GM23338 (cell line): ENCODE measurements at regions not wholly inside any gene's neighbourhood (a gene's known extent, or its start where the extent isn't known, plus 50 kb on each side); places are given as distances from the start of the nearest gene placed in this dataset.

Experiments
- ATAC-seq: fragments of 200-7000 bp; cut with Tn5 transposase; 3 replicates; pipeline ENCODE4 v1.9.1; 2020
- DNase-seq: peaks from one replicate; pipeline ENCODE4 v3.0.0-alpha.2; 2015; ENCODE audit warnings: low spot score
- H2AFZ ChIP-seq: fragments of 200-600 bp; sonication (generic); 2 replicates; pipeline ENCODE4 v1.8.0; 2016; ENCODE audit warnings: antibody characterized with exemption, mild to moderate bottlenecking, moderate library complexity
- H3F3A ChIP-seq: fragments of 200-600 bp; sonication (generic); replicated peaks from 2 replicates; pipeline ENCODE4 v1.8.0; 2017; ENCODE audit warnings: antibody characterized with exemption, mixed run types, low read depth
- H3K27ac ChIP-seq: fragments of 200-600 bp; sonication (generic); 2 replicates; pipeline ENCODE4 v1.6.1; 2016; ENCODE audit warnings: low read depth
- H3K27me3 ChIP-seq: fragments of 200-600 bp; sonication (generic); 2 replicates; pipeline ENCODE4 v1.8.0; 2016; ENCODE audit warnings: mild to moderate bottlenecking, mixed run types, moderate library complexity; ENCODE audit not compliant: insufficient read depth
- H3K36me3 ChIP-seq: fragments of 200-600 bp; sonication (generic); 2 replicates; pipeline ENCODE4 v1.8.0; 2016; ENCODE audit warnings: mild to moderate bottlenecking; ENCODE audit not compliant: insufficient read depth
- H3K4me1 ChIP-seq: fragments of 200-600 bp; sonication (generic); 2 replicates; pipeline ENCODE4 v1.8.0; 2016; ENCODE audit warnings: mild to moderate bottlenecking, moderate library complexity; ENCODE audit not compliant: insufficient read depth
- H3K4me2 ChIP-seq: fragments of 200-600 bp; sonication (generic); 2 replicates; pipeline ENCODE4 v1.7.1; 2017; ENCODE audit warnings: mixed run types
- H3K4me3 ChIP-seq: fragments of 200-600 bp; sonication (generic); 2 replicates; pipeline ENCODE4 v1.6.1; 2016; ENCODE audit warnings: mixed run types
- H3K79me2 ChIP-seq: fragments of 200-600 bp; sonication (generic); replicated peaks from 2 replicates; pipeline ENCODE4 v1.8.0; 2017; ENCODE audit warnings: mild to moderate bottlenecking; ENCODE audit not compliant: insufficient read depth
- H3K9me2 ChIP-seq: fragments of 200-600 bp; sonication (generic); 2 replicates; pipeline ENCODE4 v1.8.0; 2017; ENCODE audit not compliant: insufficient read depth
- H4K20me1 ChIP-seq: fragments of 200-600 bp; sonication (generic); replicated peaks from 2 replicates; pipeline ENCODE4 v1.8.0; 2017; ENCODE audit warnings: mild to moderate bottlenecking; ENCODE audit not compliant: insufficient read depth
- H3K27ac Mint-ChIP-seq: 2 replicates; pipeline ENCODE4 v1.8.0; 2020; ENCODE audit warnings: inconsistent platforms, mild to moderate bottlenecking, moderate library complexity, mixed read lengths
- H3K27me3 Mint-ChIP-seq: 3 replicates; pipeline ENCODE4 v1.8.0; 2022; ENCODE audit warnings: low read depth, mild to moderate bottlenecking, moderate library complexity, mixed read lengths, inconsistent platforms; ENCODE audit not compliant: insufficient read depth, poor library complexity
- H3K36me3 Mint-ChIP-seq: 3 replicates; pipeline ENCODE4 v1.8.0; 2021; ENCODE audit warnings: low read depth, mild to moderate bottlenecking, inconsistent platforms, moderate library complexity, mixed read lengths
- H3K4me1 Mint-ChIP-seq: 3 replicates; pipeline ENCODE4 v1.8.0; 2020; ENCODE audit warnings: mild to moderate bottlenecking, inconsistent platforms, mixed read lengths
- H3K4me3 Mint-ChIP-seq: 3 replicates; pipeline ENCODE4 v1.8.0; 2021; ENCODE audit warnings: moderate library complexity, mild to moderate bottlenecking, inconsistent platforms, mixed read lengths
- H3K9me3 Mint-ChIP-seq: 3 replicates; pipeline ENCODE4 v1.8.0; 2020; ENCODE audit warnings: moderate library complexity, mild to moderate bottlenecking, inconsistent platforms, mixed read lengths
- CREB1 ChIP-seq: fragments of 250-450 bp; sonication (Bioruptor Pico); IDR thresholded peaks from 2 replicates; pipeline ENCODE4 v1.5.0; 2020; ENCODE audit warnings: low read depth, mild to moderate bottlenecking, moderate library complexity
- ETS1 ChIP-seq: IDR thresholded peaks from 2 replicates; pipeline ENCODE4 v1.6.1; 2016; ENCODE audit warnings: antibody characterized with exemption
- EZH2phosphoT487 ChIP-seq: fragments of 200-600 bp; sonication (generic); IDR thresholded peaks from one replicate; pipeline ENCODE4 v1.8.1; 2018; ENCODE audit warnings: antibody characterized with exemption; ENCODE audit not compliant: unreplicated experiment
- JUNB ChIP-seq: IDR thresholded peaks from one replicate; pipeline ENCODE4 v1.6.1; 2016; ENCODE audit warnings: antibody characterized with exemption; ENCODE audit not compliant: unreplicated experiment
- NANOG ChIP-seq: IDR thresholded peaks from 2 replicates; pipeline ENCODE4 v1.6.1; 2016; ENCODE audit warnings: antibody characterized with exemption, borderline replicate concordance
- STAT1 ChIP-seq: IDR thresholded peaks from one replicate; pipeline ENCODE4 v1.6.1; 2016; ENCODE audit warnings: antibody characterized with exemption; ENCODE audit not compliant: unreplicated experiment
- ZNF114 ChIP-seq: fragments of 250-450 bp; sonication (Bioruptor Pico); IDR thresholded peaks from 2 replicates; pipeline ENCODE4 v1.5.0; 2020; ENCODE audit warnings: mild to moderate bottlenecking, moderate library complexity
- TF ChIP-seq, protein P1 (sequence below): fragments of 250-450 bp; sonication (Bioruptor Pico); IDR thresholded peaks from 2 replicates; pipeline ENCODE4 v1.5.0; 2020; ENCODE audit warnings: mild to moderate bottlenecking, moderate library complexity
- TF ChIP-seq, protein P2 (sequence below), 2 experiments: fragments of 200-600 bp in 1 of 2; sonication (generic) in 1 of 2; conservative IDR thresholded peaks; 2 replicates each; pipeline versions ENCODE4 v1.5.1 to v1.6.1; 2016 to 2017; ENCODE audit warnings: antibody characterized with exemption in 2 of 2, low read depth in 2 of 2, mild to moderate bottlenecking in 2 of 2, moderate library complexity in 1 of 2

GRCh38 chr1:222335586-222335985 lies 212.3 kb downstream of the HHIPL2 start:
- H3K4me3 ChIP-seq = no peak overlapping the region
- H2AFZ ChIP-seq = no peak overlapping the region
- Mint-ChIP-seq H3K27ac (no peak overlapping the region), H3K9me3 (no peaks in the 10 kb centered on the region), H3K27me3 (no peaks in the 10 kb centered on the region), H3K4me3 (no peak overlapping the region), H3K4me1 (peaks cover 3% of the 10 kb centered on the region; the same call in 2 of the 3 replicates), H3K36me3 (no peaks in the 10 kb centered on the region)
- no peaks in the 10 kb centered on the region for H3F3A ChIP-seq
- no peak overlapping the region for H3K4me2 ChIP-seq
- 0 out of 2 replicates have a peak, but pooled peaks cover 11% of the 10 kb centered on the region for H3K9me2 ChIP-seq
- TF ChIP-seq JUNB = no peak
- TF ChIP-seq STAT1 = no peak
- H3K4me1 ChIP-seq = no peaks in the 10 kb centered on the region
- no peaks in the 10 kb centered on the region; the same call in 1 of the 2 replicates for H3K36me3 ChIP-seq
- DNase-seq (no peak), ATAC-seq (no peak)
- no peaks in the 10 kb centered on the region for H4K20me1 ChIP-seq
- no peaks in the 10 kb centered on the region for H3K27me3 ChIP-seq
- H3K27ac ChIP-seq = no peak overlapping the region
- H3K79me2 ChIP-seq = no peaks in the 10 kb centered on the region

- peaks cover 3% of the 10 kb centered on the region; the same call in 2 of the 3 replicates for H3K4me1 Mint-ChIP-seq
- Histone ChIP-seq H4K20me1 (no peaks in the 10 kb centered on the region), H3F3A (no peaks in the 10 kb centered on the region), H3K27me3 (no peaks in the 10 kb centered on the region), H3K4me2 (no peak overlapping the region), H2AFZ (no peak overlapping the region), H3K27ac (no peak overlapping the region), H3K4me3 (no peak overlapping the region), H3K4me1 (no peaks in the 10 kb centered on the region), H3K36me3 (no peaks in the 10 kb centered on the region; the same call in 1 of the 2 replicates), H3K9me2 (0 out of 2 replicates have a peak, but pooled peaks cover 11% of the 10 kb centered on the region), H3K79me2 (no peaks in the 10 kb centered on the region)
- no peak for ATAC-seq
- H3K9me3 Mint-ChIP-seq = no peaks in the 10 kb centered on the region
- TF ChIP-seq ZNF114 (CRISPR knock-in tag) = no peak
- TF ChIP-seq NANOG = no peak
- TF ChIP-seq STAT1 = no peak
- no peak for TF ChIP-seq JUNB
- TF ChIP-seq, protein P1, sequence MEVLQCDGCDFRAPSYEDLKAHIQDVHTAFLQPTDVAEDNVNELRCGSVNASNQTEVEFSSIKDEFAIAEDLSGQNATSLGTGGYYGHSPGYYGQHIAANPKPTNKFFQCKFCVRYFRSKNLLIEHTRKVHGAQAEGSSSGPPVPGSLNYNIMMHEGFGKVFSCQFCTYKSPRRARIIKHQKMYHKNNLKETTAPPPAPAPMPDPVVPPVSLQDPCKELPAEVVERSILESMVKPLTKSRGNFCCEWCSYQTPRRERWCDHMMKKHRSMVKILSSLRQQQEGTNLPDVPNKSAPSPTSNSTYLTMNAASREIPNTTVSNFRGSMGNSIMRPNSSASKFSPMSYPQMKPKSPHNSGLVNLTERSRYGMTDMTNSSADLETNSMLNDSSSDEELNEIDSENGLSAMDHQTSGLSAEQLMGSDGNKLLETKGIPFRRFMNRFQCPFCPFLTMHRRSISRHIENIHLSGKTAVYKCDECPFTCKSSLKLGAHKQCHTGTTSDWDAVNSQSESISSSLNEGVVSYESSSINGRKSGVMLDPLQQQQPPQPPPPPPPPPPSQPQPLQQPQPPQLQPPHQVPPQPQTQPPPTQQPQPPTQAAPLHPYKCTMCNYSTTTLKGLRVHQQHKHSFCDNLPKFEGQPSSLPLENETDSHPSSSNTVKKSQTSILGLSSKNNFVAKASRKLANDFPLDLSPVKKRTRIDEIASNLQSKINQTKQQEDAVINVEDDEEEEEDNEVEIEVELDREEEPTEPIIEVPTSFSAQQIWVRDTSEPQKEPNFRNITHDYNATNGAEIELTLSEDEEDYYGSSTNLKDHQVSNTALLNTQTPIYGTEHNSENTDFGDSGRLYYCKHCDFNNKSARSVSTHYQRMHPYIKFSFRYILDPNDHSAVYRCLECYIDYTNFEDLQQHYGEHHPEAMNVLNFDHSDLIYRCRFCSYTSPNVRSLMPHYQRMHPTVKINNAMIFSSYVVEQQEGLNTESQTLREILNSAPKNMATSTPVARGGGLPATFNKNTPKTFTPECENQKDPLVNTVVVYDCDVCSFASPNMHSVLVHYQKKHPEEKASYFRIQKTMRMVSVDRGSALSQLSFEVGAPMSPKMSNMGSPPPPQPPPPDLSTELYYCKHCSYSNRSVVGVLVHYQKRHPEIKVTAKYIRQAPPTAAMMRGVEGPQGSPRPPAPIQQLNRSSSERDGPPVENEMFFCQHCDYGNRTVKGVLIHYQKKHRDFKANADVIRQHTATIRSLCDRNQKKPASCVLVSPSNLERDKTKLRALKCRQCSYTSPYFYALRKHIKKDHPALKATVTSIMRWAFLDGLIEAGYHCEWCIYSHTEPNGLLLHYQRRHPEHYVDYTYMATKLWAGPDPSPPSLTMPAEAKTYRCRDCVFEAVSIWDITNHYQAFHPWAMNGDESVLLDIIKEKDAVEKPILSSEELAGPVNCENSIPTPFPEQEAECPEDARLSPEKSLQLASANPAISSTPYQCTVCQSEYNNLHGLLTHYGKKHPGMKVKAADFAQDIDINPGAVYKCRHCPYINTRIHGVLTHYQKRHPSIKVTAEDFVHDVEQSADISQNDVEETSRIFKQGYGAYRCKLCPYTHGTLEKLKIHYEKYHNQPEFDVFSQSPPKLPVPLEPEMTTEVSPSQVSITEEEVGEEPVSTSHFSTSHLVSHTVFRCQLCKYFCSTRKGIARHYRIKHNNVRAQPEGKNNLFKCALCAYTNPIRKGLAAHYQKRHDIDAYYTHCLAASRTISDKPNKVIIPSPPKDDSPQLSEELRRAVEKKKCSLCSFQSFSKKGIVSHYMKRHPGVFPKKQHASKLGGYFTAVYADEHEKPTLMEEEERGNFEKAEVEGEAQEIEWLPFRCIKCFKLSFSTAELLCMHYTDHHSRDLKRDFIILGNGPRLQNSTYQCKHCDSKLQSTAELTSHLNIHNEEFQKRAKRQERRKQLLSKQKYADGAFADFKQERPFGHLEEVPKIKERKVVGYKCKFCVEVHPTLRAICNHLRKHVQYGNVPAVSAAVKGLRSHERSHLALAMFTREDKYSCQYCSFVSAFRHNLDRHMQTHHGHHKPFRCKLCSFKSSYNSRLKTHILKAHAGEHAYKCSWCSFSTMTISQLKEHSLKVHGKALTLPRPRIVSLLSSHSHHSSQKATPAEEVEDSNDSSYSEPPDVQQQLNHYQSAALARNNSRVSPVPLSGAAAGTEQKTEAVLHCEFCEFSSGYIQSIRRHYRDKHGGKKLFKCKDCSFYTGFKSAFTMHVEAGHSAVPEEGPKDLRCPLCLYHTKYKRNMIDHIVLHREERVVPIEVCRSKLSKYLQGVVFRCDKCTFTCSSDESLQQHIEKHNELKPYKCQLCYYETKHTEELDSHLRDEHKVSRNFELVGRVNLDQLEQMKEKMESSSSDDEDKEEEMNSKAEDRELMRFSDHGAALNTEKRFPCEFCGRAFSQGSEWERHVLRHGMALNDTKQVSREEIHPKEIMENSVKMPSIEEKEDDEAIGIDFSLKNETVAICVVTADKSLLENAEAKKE (CRISPR knock-in tag) = no peak
- no peak for TF ChIP-seq ETS1
- TF ChIP-seq EZH2phosphoT487 = no peak
- TF ChIP-seq, protein P2, sequence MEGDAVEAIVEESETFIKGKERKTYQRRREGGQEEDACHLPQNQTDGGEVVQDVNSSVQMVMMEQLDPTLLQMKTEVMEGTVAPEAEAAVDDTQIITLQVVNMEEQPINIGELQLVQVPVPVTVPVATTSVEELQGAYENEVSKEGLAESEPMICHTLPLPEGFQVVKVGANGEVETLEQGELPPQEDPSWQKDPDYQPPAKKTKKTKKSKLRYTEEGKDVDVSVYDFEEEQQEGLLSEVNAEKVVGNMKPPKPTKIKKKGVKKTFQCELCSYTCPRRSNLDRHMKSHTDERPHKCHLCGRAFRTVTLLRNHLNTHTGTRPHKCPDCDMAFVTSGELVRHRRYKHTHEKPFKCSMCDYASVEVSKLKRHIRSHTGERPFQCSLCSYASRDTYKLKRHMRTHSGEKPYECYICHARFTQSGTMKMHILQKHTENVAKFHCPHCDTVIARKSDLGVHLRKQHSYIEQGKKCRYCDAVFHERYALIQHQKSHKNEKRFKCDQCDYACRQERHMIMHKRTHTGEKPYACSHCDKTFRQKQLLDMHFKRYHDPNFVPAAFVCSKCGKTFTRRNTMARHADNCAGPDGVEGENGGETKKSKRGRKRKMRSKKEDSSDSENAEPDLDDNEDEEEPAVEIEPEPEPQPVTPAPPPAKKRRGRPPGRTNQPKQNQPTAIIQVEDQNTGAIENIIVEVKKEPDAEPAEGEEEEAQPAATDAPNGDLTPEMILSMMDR (conservative IDR thresholded peaks at IDR 0.05; ENCODE audit: low read depth in 2 of 2) = no peak
- TF ChIP-seq CREB1 = no peak
- no peaks in the 10 kb centered on the region for H3K27me3 Mint-ChIP-seq
- H3K36me3 Mint-ChIP-seq = no peaks in the 10 kb centered on the region
- no peak for DNase-seq
- H3K27ac Mint-ChIP-seq = no peak overlapping the region
- H3K4me3 Mint-ChIP-seq = no peak overlapping the region
These were observed 213.8 kb downstream of the HHIPL2 start for GRCh38 chr1:222334026-222334680.
